ENCODE measurements at regions not wholly inside any gene's neighbourhood (a gene's known extent, or its start where the extent isn't known, plus 50 kb on each side); places are given as distances from the start of the nearest gene placed in this dataset.

GRCh38 chr2:103327386-103327785 lies 565.6 kb downstream of the TMEM182 start:
- no peak for FAIRE-seq
- no peak for TF ChIP-seq CEBPB (IDR thresholded peaks at IDR 0.05; ENCODE audit: low read depth, low read length)
- TF ChIP-seq GABPA (IDR thresholded peaks at IDR 0.05; ENCODE audit: borderline replicate concordance, insufficient read depth, low read length), result no peak
- TF ChIP-seq BCL11A (IDR thresholded peaks at IDR 0.05; ENCODE audit: low read depth in 2 of 2, low read length in 2 of 2), result no peak
- TF ChIP-seq KDM1A (IDR thresholded peaks at IDR 0.05; ENCODE audit: borderline replicate concordance, low read length), result no peak
- TF ChIP-seq POLR2A (IDR thresholded peaks at IDR 0.05; ENCODE audit: control extremely low read depth in 1 of 2, low read depth in 2 of 2, low read length in 2 of 2), result no peak
- TF ChIP-seq TAF7 (optimal IDR thresholded peaks at IDR 0.05; ENCODE audit: borderline replicate concordance, low read depth, low read length), result no peak
- TF ChIP-seq SP1 (IDR thresholded peaks at IDR 0.05; ENCODE audit: low read depth, low read length), result no peak
- no peak for TF ChIP-seq CHD2 (IDR thresholded peaks at IDR 0.05; ENCODE audit: low read length)
- POLR2A ChIA-PET (ENCODE audit: partially characterized antibody), result no interaction called here

More at GRCh38 chr2:103327386-103327785, 565.6 kb downstream of the TMEM182 start:
- H3K4me1 ChIP-seq (replicated peaks in 1 of 4; ENCODE audit: control insufficient read depth in 3 of 4, insufficient read depth in 4 of 4, low read length in 3 of 4), result no peaks in the 10 kb centered on the region
- no peaks in the 10 kb centered on the region for H3K23me2 ChIP-seq (ENCODE audit: low read depth, low read length)
- H3K4me2 ChIP-seq (ENCODE audit: insufficient read depth in 1 of 2, low read depth in 2 of 2, low read length in 2 of 2), result no peak overlapping the region
- no peak overlapping the region for H3K27ac ChIP-seq (ENCODE audit: low read depth, low read length)
- no peak overlapping the region for H3K56ac ChIP-seq (replicated peaks; ENCODE audit: insufficient read length, low read depth, low read length)
- H3K18ac ChIP-seq (ENCODE audit: extremely low read depth, low read length), result no peak overlapping the region
- H4K5ac ChIP-seq (ENCODE audit: insufficient read length, low read depth, low read length), result no peak overlapping the region
- no peak overlapping the region for H2AFZ ChIP-seq (ENCODE audit: low read length)
- H3K14ac ChIP-seq (ENCODE audit: insufficient read length), result no peak overlapping the region
- H2BK12ac ChIP-seq (ENCODE audit: low read depth, low read length), result no peak overlapping the region
- H4K20me1 ChIP-seq (replicated peaks in 1 of 2; ENCODE audit: control insufficient read depth in 1 of 2, insufficient read depth in 2 of 2, low read length in 2 of 2), result no peaks in the 10 kb centered on the region
- H3K79me2 ChIP-seq (ENCODE audit: control insufficient read depth in 1 of 2, insufficient read depth in 2 of 2, low read length in 2 of 2), result no peaks in the 10 kb centered on the region
- no peak overlapping the region for H2AK5ac ChIP-seq (ENCODE audit: low read depth, low read length)
- no peak overlapping the region for H4K8ac ChIP-seq (ENCODE audit: extremely low read depth, insufficient read depth, low read length)
- H4K91ac ChIP-seq (replicated peaks; ENCODE audit: insufficient read length, low read length), result no peak overlapping the region
- 92% methylated on average over 2 of the region's 2 CpGs; no CpG with 5 or more reads in 1 of the 2 experiments for WGBS, 2 experiments (ENCODE audit: extremely low coverage in 1 of 2, insufficient coverage in 1 of 2, insufficient read length in 1 of 2, insufficient replicate concordance in 2 of 2, low coverage in 1 of 2, low lambda C conversion rate in 2 of 2, missing lambda C conversion rate in 1 of 2)
- H3K27me3 ChIP-seq (replicated peaks in 1 of 4; ENCODE audit: control insufficient read depth in 3 of 4, extremely low read depth in 1 of 4, insufficient read depth in 3 of 4, low read length in 3 of 4), result no peaks in the 10 kb centered on the region
- H3K9me3 ChIP-seq (ENCODE audit: insufficient read depth in 2 of 2, low read depth in 1 of 2, low read length in 1 of 2), result peaks cover 0 to 4% of the 10 kb centered on the region in 2 experiments; a peak in 1 of 4 replicates
- no peaks in the 10 kb centered on the region for H3K79me1 ChIP-seq (ENCODE audit: low read depth, low read length)
- H3K9ac ChIP-seq (replicated peaks in 1 of 4; ENCODE audit: extremely low read depth in 1 of 4, low read depth in 3 of 4, low read length in 3 of 4), result no peak overlapping the region
- no peak overlapping the region for H2BK120ac ChIP-seq (replicated peaks; ENCODE audit: low read depth, low read length)
- no peak overlapping the region for H3K4ac ChIP-seq (replicated peaks; ENCODE audit: insufficient read length, low read depth, low read length)
- no peak overlapping the region for H2BK5ac ChIP-seq (ENCODE audit: low read depth, low read length)
- no peaks in the 10 kb centered on the region for H3K36me3 ChIP-seq (ENCODE audit: control insufficient read depth in 2 of 4, insufficient read depth in 4 of 4, low read length in 3 of 4)
- DNase-seq (ENCODE audit: low read depth in 1 of 2, low spot score in 2 of 2), result no peak
- H3K4me3 ChIP-seq (ENCODE audit: extremely low read depth in 1 of 4, insufficient read depth in 2 of 4, low read depth in 3 of 4, low read length in 4 of 4), result no peak overlapping the region
- no peak overlapping the region for H2BK20ac ChIP-seq (ENCODE audit: low read length)
- no peak overlapping the region for H2BK15ac ChIP-seq (ENCODE audit: low read length)
- CTCF ChIA-PET (ENCODE audit: partially characterized antibody), result no interaction called here
- H3K23ac ChIP-seq (ENCODE audit: insufficient read length), result no peak overlapping the region
